HG02571 (cell line): ENCODE measurements at regions not wholly inside any gene's neighbourhood (a gene's known extent, or its start where the extent isn't known, plus 50 kb on each side); places are given as distances from the start of the nearest gene placed in this dataset.
"Not testable (repeated sequence)": the region's sequence is repeated elsewhere in the genome, so short reads cannot be mapped to it uniquely, and the experiment has no call there.

Experiments used
- ATAC-seq: cut with Tn5 transposase; IDR thresholded peaks from one replicate; pipeline ENCODE4 v1.9.1; 2021; ENCODE audit warnings: mild to moderate bottlenecking, moderate library complexity; ENCODE audit not compliant: unreplicated experiment

GRCh38 chr18:39622431-39622830, 2056.8 kb upstream of the CELF4 start:
- no peak for ATAC-seq

GRCh38 chr18:39620551-39621168, 2055.1 kb upstream of the CELF4 start:
- no peak for ATAC-seq

GRCh38 chr18:39618265-39619003, 2052.8 kb upstream of the CELF4 start:
- no peak for ATAC-seq

- ATAC-seq = no peak
Measured at GRCh38 chr18:39611381-39612100, 2045.9 kb upstream of the CELF4 start.

GRCh38 chr18:39607034-39607433, 2041.4 kb upstream of the CELF4 start:
- ATAC-seq = no peak

GRCh38 chr18:39604836-39605235, 2039.2 kb upstream of the CELF4 start:
- no peak for ATAC-seq

GRCh38 chr18:39602131-39602530, 2036.5 kb upstream of the CELF4 start:
- no peak for ATAC-seq

GRCh38 chr18:39600894-39601293, 2035.3 kb upstream of the CELF4 start:
- ATAC-seq = no peak

- no peak for ATAC-seq
Measured at GRCh38 chr18:39599251-39599650, 2033.7 kb upstream of the CELF4 start.

GRCh38 chr18:39596891-39597290, 2031.3 kb upstream of the CELF4 start:
- no peak for ATAC-seq

- ATAC-seq = no peak
Measured at GRCh38 chr18:39596221-39596620, 2030.6 kb upstream of the CELF4 start.

- ATAC-seq = no peak
Measured at GRCh38 chr18:39594206-39594605, 2028.6 kb upstream of the CELF4 start.

- no peak for ATAC-seq
Measured at GRCh38 chr18:39591649-39592048, 2026.1 kb upstream of the CELF4 start.

- no peak for ATAC-seq
Measured at GRCh38 chr18:39589496-39589895, 2023.9 kb upstream of the CELF4 start.

GRCh38 chr18:39587586-39587985, 2022.0 kb upstream of the CELF4 start:
- no peak for ATAC-seq

- no peak for ATAC-seq
Measured at GRCh38 chr18:39586741-39587140, 2021.1 kb upstream of the CELF4 start.

- ATAC-seq = no peak
Measured at GRCh38 chr18:39574897-39575296, 2009.3 kb upstream of the CELF4 start.

GRCh38 chr18:39571511-39571910, 2005.9 kb upstream of the CELF4 start:
- no peak for ATAC-seq

GRCh38 chr18:39565551-39566230, 2000.1 kb upstream of the CELF4 start:
- not testable (repeated sequence) for ATAC-seq

- no peak for ATAC-seq
Measured at GRCh38 chr18:39564716-39565115, 1999.1 kb upstream of the CELF4 start.

- no peak for ATAC-seq
Measured at GRCh38 chr18:39561126-39561525, 1995.5 kb upstream of the CELF4 start.
